Activated gamma-delta T cell (primary cell): ENCODE measurements at regions not wholly inside any gene's neighbourhood (a gene's known extent, or its start where the extent isn't known, plus 50 kb on each side); places are given as distances from the start of the nearest gene placed in this dataset.
A peak's percentile ranks its signal among the peaks of the same experiment; 100 is the strongest.

ENCODE experiments used
- DNase-seq: peaks from one replicate; lab custom pipeline; 2025; lab: John Stamatoyannopoulos, UW

DNA sequence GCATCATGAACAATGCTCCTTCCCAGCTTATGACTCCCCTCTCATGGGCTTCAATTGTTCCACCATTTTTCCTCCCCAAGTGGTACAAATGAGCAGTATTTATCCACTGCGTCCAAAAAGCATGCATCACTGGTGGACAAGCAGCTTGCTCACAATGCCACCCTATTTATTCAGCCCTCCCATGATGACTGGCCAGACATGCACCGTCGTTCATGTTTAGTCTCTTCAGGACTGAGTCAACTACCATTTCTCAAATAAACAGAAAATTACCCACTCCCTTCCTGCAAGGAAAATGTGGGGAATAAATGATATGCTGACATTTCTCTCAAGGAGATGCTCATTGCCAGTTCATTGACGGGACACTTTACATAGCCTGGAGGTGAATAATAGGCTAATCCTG lies 300.4 kb downstream of the C6orf118 start:
- DNase-seq: no peak

- no peak for DNase-seq
Observed at GRCh38 chr6:165002866-165003265, 306.5 kb downstream of the C6orf118 start.

DNA sequence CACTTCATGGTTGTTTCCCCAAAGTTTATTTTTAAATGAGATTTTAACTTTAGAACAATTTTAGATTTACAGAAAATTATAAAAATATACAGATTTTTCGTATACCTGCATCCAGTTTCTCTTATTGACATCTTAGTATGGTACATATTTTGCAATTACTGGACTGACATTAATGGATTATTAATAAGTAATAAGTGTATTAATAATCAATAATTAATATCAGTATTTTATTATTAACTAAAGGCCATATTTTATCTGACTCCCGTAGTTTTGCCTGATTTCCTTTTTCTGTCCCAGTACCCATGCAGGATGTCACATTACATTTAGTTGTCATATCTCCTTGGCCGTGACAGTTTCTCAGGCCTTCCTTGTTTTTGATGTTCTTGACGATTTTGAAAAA lies 307.0 kb downstream of the C6orf118 start:
- DNase-seq: no peak

DNA sequence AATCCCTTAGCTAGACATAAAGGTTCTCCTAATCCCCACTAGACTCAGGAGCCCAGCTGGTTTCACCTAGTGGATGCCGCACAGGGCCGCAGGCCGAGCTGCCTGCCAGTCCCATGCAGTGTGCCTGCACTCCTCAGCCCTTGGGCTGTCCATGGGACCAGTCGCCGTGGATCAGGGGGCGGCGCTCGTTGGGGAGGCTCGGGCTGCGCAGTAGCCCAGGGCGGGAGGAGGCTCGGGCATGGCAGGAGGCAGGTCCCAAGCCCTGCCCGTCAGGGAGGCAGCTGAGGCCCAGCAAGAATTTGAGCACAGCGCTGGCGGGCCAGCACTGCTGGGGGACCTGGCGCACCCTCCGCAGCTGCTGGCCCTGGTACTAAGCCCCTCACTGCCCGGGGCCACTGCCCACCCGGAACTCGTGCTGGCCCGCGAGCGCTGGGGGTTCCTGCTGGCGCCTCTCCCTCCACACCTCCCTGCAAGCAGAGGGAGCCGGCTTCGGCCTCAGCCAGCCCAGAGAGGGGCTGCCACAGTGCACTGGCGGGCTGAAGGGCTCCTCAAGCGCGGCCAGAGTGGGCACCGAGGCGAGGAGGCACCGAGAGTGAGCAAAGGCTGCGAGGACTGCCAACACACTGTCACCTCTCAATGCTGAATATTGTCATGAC lies 307.8 kb downstream of the C6orf118 start:
- no peak for DNase-seq

DNA sequence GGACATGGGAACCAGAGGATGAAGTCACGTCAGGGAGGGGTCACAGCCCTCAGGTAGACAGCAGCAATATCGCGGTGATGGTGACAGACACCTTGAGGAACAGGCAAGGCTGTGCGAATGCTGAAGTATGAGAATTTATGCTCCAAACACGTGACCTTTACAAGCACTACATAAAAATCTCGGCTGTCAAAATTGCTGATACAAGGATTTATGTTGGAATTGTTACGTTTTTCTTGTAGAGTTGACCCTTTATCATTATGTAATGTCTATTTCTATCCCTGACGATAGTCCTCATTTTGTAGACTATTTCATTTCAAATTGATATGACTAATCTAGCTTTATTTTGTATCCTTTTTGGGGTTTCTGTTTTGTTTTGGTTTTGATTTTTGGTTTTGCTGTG lies 311.1 kb downstream of the C6orf118 start:
- no peak for DNase-seq

DNA sequence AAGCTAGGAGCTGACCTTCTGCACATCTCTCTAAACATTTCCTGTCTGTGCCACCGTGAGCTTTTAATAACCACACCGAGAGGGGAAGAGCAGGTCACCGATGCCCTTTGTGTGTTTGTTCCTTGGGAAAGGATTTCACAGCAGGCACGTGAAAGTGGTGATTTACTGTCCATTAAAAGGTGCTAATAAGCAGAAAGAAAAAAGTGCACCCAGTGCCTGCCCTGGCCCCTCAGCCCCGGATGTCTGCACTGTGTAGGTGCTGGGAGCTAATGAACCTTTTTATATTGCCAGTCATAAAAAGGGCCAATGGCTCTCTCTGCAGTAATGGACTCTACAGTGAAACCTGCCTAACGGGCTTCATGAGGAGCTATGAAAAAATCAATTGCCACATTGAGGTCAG lies 312.6 kb downstream of the C6orf118 start:
- DNase-seq: no peak

DNA sequence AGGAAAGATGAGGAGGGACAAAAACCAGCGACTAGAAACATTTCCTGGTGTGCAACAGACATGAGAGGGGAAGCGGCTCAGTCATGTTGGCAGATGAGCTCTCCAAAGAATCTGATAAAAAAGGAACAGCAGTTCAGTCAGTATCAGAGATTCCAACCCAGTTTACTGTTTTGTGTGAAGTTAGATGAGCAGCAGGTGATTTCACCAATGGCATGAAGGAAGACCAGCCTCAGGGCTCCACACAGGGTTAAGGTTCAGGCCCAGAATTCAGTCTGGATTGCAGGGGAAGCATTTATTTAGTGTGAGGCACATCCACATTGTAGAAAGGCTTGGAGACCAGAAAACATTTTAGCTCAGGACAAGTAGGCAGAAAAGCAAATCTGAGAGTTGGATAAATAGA lies 317.8 kb downstream of the C6orf118 start:
- no peak for DNase-seq

- no peak for DNase-seq
Observed at GRCh38 chr6:164990901-164991300, 318.5 kb downstream of the C6orf118 start.

DNA sequence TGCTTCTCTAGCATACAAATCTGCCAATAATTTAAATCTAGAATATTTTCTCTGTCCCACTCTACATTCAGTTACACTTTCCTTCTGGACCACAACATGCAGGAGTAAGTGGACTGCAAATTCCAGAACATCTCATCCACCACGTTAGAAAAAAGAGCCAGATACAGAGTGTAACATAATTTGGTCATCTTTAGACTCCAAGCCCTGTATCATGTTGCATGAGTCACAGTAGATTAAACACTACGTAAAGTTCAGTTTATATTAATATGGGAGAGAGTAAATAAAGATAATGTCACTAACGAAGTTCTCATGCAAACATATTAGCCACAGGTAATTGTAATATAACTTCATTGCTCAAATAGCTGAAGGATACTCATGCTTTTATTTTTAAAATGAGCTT lies 327.0 kb downstream of the C6orf118 start:
- no peak for DNase-seq

GRCh38 chr6:164967102-164967501 lies 342.3 kb downstream of the C6orf118 start:
- no peak for DNase-seq

- no peak for DNase-seq
Observed at GRCh38 chr6:164962805-164963204, 346.6 kb downstream of the C6orf118 start.

GRCh38 chr6:164947164-164947563 lies 362.2 kb downstream of the C6orf118 start:
- no peak for DNase-seq

DNA sequence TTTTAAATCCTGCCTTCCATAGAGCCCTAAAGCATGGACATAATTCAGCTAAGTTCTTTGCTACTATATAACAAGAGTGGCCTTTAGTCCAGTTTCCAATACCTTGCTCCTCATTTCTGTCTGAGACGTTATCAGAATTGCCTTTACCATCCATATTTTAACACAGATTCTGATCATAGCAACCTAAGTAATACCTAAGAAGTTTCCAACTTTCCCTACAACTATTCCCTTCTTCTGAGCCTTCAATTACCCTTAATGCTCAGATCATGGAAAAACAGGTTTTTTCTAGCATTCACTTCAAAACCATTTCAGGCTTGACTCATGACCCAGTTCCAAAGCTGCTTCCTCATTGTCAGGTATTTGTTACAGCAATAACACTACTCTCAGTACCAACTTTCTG lies 367.1 kb downstream of the C6orf118 start:
- DNase-seq: no peak

- DNase-seq: peak; percentile 5
Observed at GRCh38 chr6:164933238-164933794, 376.1 kb downstream of the C6orf118 start.

GRCh38 chr6:164929408-164929977 lies 379.9 kb downstream of the C6orf118 start:
- DNase-seq: no peak

DNA sequence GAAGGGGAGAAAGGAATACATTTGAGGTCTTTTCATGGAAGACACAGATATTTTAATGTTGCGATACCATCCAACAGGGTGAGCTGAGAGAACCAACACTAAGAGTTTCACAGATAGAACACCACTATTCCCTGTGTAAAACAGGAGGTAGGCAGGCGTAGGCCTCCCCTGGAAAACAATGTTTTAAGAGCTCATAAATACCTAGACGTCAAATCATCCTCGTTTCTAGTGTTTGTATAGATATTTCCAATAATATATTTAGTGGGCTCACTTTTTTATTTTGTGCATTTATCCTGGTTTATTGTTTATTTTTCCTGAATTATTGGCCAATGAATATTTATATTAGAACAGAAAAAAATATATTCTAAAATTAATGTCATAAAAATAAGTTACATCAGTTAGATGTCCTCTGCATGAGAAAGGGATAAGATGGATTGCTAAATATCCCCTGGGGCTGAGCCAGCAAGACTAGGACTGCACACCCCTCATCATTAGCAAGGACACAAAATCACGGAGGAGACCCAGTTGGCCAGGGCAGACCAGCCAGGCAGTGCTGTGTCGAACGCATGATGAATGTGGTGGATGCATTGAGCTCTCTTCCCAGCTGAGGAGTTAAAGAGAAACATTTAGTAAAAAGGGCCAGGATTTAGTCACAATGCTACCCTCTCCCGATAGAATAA lies 380.5 kb downstream of the C6orf118 start:
- DNase-seq: no peak

GRCh38 chr6:164928057-164928727 lies 381.2 kb downstream of the C6orf118 start:
- no peak for DNase-seq

DNA sequence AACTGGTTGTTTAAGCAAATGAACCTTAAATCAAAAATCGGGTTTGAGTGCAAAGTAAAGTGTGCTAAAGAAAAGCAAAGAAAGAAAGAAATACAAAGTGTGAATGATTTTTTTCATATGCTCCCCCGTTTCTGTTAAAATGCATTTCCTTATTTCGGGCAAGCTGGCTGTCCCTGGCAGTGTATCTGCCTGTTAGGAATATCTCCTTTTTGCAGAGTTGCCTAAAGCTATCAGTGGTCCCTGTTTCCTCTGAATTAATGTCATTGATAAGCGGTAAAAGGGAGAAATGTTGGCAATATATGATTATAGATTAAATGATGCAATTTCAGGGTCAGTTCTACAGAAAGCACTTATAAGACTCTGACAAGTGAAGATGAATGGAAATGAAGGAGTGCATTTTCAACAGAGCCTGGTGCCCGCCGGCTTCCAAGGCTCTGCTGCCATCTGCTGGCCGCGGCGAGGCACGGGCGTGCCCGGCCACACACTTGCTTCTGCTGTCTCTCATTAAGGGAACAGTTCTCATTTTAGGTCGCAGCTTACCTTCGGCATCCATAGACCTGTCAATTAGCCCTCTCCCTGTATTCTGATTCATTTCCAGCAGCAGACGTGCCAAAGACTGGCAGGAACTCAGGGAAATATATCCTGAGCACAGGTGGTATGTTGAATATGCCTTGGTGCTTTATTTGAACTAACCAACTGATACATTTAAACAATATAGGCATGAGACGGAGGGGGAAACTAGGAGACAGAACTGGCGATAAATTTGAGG lies 381.9 kb downstream of the C6orf118 start:
- DNase-seq: peak; percentile 15

- DNase-seq: no peak
Observed at GRCh38 chr6:164926686-164927085, 382.7 kb downstream of the C6orf118 start.

DNA sequence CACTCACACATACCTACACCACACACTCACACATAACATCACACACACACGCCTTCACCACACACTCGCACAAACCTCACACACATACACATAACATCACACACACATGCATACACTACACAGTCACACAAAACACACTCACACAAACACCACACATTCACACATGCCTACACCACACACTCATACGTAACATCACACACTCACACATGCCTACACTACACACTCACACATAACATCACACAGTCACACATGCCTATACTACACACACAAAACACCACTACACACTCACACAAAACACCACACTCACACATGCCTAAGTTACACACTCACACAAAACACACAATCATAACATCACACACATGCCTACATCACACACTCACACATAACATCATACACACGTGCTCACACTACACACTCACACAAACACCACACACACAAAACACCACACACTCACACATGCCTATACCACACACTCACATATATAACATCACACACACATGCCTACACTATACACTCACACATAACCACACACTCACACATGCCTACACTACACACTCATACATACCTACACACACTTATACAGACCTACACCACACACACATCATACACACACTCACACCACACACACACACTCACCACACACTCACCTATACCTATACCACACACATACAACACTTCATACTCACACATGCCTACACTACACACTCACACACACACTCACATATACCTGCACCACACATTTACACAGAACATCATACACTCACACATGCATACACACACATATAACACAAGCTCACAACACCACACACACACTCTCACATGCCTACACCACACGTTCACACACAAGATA lies 383.5 kb downstream of the C6orf118 start:
- DNase-seq: no peak

DNA sequence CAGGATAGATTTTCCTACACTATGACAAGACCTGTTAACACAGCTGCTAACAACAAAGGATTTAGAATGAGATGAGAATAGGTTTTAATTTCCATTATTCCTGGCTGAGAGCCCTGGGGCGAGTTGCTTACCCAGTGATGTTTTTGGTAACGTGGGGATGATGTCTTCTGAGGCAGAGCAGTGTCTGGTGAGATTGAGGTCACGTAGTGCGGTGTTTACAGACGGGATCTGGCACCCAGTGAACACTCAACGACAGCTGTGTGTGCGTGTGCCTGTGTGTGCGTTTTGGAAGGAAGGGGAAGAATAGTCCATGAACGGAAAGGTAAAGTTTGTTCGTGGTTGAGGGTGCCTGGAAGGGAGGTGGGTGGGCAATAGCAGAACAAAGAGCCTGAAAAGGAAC lies 384.7 kb downstream of the C6orf118 start:
- DNase-seq: no peak
